Uterus (tissue), 2 donors: ENCODE measurements at regions not wholly inside any gene's neighbourhood (a gene's known extent, or its start where the extent isn't known, plus 50 kb on each side); places are given as distances from the start of the nearest gene placed in this dataset.

Experiments used
- POLR2A ChIP-seq, 2 donors: fragments of 450-650 bp; IDR thresholded peaks; one replicate each; pipeline ENCODE4 v1.6.1; 2016; ENCODE audit warnings: antibody characterized with exemption in 2 of 2, mild to moderate bottlenecking in 1 of 2, moderate library complexity in 1 of 2
- TF ChIP-seq, protein P1 (sequence below), 4 experiments: fragments of 200-600 bp in 2 of 4; fragments of 450-650 bp in 2 of 4; sonication (generic) in 2 of 4; IDR thresholded peaks; one replicate each; pipeline ENCODE4 v1.5.1; 2016 to 2019; ENCODE audit warnings: antibody characterized with exemption in 4 of 4, mild to moderate bottlenecking in 2 of 4, moderate library complexity in 1 of 4

DNA sequence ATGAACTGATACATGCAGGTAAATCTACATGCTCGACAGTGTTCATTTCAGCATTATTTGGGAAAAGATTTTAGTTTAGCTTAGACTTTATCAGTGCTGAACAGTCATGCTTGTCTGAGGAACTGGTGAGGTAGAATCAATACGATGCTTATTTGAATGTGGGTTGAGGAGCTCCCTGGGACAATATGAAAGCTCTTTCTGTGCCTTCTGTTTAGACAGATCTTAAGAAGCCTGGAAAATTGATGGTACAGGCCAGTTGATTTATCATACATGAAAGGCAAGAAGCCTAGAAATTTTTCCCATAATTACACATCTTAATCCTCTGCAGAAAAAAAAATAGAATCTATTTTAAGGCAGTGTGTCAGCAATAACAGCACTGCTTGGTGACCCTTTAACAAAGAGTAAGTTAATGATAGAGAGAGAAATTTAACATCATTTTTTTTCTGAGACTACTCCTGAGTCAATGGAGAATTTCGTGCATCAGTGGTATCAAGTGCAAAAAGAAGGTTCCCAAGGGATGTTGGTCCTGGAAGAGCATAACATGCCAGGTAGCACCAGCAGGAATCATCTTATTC, 252.2 kb upstream of the CDH20 start:
- TF ChIP-seq, protein P1, sequence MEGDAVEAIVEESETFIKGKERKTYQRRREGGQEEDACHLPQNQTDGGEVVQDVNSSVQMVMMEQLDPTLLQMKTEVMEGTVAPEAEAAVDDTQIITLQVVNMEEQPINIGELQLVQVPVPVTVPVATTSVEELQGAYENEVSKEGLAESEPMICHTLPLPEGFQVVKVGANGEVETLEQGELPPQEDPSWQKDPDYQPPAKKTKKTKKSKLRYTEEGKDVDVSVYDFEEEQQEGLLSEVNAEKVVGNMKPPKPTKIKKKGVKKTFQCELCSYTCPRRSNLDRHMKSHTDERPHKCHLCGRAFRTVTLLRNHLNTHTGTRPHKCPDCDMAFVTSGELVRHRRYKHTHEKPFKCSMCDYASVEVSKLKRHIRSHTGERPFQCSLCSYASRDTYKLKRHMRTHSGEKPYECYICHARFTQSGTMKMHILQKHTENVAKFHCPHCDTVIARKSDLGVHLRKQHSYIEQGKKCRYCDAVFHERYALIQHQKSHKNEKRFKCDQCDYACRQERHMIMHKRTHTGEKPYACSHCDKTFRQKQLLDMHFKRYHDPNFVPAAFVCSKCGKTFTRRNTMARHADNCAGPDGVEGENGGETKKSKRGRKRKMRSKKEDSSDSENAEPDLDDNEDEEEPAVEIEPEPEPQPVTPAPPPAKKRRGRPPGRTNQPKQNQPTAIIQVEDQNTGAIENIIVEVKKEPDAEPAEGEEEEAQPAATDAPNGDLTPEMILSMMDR (IDR thresholded peaks at IDR 0.05), result no peak
- TF ChIP-seq POLR2A (IDR thresholded peaks at IDR 0.05), result no peak
